GM21360 (cell line): ENCODE measurements at regions not wholly inside any gene's neighbourhood (a gene's known extent, or its start where the extent isn't known, plus 50 kb on each side); places are given as distances from the start of the nearest gene placed in this dataset.
"Not testable (repeated sequence)": the region's sequence is repeated elsewhere in the genome, so short reads cannot be mapped to it uniquely, and the experiment has no call there.

Experiments
- ATAC-seq: cut with Tn5 transposase; IDR thresholded peaks from one replicate; pipeline ENCODE4 v1.9.1; 2021; ENCODE audit warnings: mild to moderate bottlenecking, moderate library complexity; ENCODE audit not compliant: unreplicated experiment

- ATAC-seq = no peak
Measured at GRCh38 chr7:25727446-25727845, 424.6 kb upstream of the NFE2L3 start.

- no peak for ATAC-seq
Measured at GRCh38 chr7:25727876-25728275, 424.1 kb upstream of the NFE2L3 start.

DNA sequence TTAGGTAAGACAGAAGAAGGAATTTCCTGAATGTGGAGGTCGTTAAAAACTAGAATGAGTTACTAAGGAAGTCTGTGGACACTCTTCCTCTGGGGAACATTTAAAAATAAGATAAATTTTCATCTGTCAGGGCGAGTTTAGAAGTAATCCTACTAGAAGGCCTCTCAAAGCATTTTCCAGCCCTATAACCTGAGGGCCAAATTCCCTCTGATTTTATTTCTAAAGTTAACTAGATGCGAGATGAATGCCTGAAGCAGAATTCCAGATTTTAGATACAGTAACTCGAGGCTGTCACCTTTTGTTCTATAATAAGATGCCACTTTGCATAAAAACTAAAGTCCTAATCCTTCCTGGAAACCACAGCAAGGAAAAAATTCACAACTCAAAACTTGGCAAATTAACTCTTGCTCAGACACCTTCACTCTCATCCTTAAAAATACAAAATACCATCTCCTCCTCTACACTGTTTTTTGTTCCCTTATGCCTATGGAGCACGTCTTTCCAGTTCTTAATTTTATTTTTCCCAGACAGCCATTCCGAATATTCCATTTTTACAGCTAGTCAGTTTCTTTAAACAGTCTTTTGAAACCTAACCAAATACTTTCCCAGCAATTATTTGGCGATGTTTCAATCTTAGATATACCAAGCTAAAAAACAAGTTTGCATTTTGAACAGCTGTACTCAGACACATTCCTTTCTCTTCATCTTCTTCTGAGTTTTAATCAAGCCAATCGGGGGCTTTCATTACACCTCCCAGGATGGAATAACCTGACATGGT, 420.7 kb upstream of the NFE2L3 start:
- no peak for ATAC-seq

DNA sequence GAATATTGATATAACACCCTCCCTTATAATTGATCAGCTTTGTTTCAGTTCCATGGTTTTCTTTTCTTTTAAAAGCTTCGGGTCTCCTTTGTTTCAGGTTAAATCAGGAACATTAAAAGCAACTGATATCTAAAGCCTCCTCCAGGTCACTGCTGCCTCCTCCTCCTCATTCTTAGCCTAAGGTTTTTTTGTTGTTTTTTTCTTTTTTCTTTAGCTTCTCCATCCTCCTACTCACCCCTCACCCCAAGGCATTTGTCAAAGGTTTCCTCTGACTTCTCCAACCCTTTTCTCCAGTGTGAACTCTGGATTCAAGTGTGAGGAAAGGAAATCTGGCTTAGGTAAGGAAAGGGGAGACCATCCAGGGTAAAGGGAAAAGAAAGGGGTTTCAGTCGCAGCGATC, 420.2 kb upstream of the NFE2L3 start:
- ATAC-seq = no peak

GRCh38 chr7:25732766-25733217, 419.2 kb upstream of the NFE2L3 start:
- ATAC-seq = no peak

DNA sequence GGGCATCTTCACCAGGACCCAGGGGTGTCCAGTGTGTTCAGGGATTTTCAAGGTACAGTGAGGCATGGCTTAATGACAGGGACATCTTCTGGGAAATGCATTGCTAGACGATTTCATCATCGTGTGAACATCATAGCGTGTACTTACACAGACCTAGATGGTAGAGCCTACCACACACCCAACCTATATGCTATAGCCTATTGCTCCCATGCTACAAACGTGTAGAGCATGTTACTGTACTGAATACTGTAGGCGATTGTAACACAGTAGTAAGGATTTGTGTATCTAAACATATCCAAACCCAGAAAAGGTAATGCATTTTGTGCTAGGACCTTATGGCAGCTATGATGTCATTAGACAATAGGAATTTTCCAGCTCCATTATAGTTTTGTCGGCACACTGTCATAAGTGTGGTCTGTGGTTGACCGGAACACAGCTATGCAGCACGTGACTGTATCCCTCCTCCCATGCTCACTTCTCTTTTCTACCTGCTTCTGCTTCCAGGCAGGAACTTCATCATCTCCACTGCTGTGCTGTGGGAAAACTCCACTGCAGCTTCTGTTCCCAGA, 416.2 kb upstream of the NFE2L3 start:
- ATAC-seq = no peak

GRCh38 chr7:25738528-25738927, 413.5 kb upstream of the NFE2L3 start:
- ATAC-seq = no peak

GRCh38 chr7:25739143-25739542, 412.9 kb upstream of the NFE2L3 start:
- ATAC-seq = no peak

GRCh38 chr7:25742316-25742715, 409.7 kb upstream of the NFE2L3 start:
- ATAC-seq = no peak

DNA sequence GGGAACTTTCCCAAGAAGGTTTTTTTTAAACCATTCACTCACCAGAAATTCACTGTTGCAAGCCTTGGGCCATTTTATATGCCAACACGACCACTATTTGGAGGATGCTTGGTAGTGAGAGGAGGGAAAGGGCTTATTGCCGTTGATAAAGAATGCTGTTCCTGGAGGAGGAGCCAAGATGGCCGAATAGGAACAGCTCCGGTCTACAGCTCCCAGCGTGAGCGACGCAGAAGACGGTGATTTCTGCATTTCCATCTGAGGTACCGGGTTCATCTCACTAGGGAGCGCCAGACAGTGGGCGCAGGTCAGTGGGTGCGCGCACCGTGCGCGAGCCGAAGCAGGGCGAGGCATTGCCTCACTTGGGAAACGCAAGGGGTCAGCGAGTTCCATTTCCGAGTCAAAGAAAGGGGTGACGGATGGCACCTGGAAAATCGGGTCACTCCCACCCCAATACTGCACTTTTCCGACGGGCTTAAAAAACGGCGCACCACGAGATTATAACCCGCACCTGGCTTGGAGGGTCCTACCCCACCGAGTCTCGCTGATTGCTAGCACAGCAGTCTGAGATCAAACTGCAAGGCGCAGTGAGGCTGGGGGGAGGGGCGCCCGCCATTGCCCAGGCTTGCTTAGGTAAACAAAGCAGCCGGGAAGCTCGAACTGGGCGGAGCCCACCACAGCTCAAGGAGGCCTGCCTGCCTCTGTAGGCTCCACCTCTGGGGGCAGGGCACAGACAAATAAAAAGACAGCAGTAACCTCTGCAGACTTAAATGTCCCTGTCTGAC, 408.1 kb upstream of the NFE2L3 start:
- ATAC-seq = not testable (repeated sequence)

DNA sequence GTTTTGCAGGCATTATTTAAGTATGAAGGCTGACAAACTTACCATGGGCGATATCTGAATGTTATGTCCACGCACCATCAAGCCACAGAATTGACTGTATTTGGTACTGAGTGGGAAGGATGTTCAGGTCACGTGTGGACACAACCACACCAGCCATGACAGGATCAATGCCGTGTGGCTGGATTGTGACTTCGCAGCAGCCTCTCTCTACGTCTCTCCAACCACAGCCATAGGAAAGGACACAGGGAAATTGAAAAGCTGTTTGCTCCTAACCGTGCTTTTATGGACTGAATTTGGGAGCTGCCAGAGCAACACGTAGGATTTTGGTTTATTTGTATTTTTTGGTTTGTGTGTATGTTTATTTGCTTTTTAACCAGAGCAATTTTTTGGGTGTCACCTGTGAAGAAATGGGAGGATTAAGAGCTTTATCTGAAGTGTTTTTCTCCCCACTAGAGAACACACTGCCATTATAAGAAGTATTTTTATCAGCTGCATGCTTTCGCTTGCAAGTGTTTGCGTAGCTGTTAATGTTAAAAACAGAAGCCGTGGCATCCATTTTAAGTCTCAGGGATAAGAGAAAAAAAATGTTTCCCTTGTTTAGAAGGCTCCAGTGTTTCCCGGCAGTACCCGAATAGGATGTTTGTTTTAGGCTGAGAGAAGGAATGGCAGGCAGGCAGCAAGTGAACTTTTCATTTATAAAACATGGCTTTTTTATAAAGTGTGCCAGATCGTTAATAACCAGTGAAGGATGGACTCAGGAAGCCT, 401.1 kb upstream of the NFE2L3 start:
- ATAC-seq = no peak

DNA sequence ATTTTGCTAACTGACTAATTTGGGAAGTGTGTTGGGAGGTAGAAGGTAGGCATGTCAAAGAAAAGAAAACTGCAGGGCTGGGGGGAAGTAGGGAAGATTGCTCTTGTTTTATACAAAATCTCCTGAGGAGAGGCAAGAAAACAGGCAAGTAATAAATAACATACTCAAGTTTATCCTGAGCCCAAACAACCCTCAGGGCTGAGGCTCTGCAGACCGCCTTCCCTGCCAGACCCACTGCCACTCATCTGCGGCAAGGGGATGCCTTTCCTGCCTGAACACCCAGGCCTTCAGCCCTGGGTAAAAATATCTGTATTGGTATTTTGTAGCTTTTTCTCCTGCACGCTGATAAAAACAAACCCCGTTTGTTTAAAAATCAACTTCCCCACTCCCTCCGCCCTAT, 399.8 kb upstream of the NFE2L3 start:
- no peak for ATAC-seq

GRCh38 chr7:25752967-25753791, 398.8 kb upstream of the NFE2L3 start:
- ATAC-seq = no peak

GRCh38 chr7:25753837-25754236, 398.2 kb upstream of the NFE2L3 start:
- ATAC-seq = no peak

DNA sequence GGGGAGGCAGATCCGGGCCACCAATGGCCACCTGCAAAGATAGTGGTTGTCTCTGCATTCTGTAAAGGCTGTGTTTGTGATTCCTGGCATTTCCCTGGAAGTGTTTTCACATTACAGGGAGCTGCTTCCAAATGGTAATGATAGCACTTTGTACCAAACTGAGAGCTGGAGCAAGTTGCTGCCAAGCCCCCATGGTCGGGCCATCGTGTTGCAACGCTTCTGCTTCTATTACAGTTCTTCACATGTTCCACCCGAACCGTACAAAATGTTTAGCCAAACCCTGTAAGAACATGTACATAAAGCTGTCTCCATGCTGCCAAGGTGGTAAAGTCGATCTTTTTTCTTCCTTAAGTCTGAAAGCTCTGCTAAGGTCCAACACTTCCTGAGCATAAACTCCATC, 397.7 kb upstream of the NFE2L3 start:
- no peak for ATAC-seq

- ATAC-seq = no peak
Measured at GRCh38 chr7:25754751-25755150, 397.2 kb upstream of the NFE2L3 start.

- no peak for ATAC-seq
Measured at GRCh38 chr7:25756601-25757000, 395.4 kb upstream of the NFE2L3 start.

DNA sequence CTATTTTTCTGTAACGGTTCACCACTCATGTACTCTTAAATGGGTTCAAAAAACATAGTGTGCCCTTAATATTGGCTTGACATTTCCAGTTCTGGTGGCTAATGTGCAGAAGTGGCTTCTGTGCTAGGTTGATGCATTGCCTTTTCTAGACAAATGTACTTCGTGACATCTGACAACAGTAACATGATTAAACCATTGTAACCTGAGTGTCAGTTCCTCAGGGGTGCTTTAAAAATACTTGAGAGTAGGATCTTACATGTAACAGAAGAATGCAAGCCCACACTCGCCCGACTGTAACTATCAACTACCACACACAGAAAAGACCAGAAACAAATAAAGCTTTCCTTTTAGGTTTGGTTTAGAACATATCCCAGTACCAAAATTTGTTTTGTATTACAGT, 393.4 kb upstream of the NFE2L3 start:
- no peak for ATAC-seq

DNA sequence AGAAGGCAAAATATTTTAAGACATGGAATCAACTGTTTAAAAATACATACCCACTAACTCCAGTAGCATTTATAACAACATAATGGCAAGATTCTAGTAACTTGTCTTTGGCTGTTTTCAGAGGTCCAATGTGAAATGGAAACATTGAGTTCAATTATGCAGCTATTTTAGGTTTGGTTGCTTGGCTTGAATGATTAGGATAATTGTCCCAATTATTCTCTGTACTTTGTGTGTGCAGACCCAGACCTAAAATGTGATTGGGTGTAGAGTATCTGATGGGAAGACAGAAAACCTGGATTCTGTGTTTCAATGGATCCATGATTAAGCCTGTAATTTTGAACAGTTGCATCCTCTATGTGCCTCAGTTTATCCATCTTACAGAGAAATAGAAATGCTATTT, 392.7 kb upstream of the NFE2L3 start:
- ATAC-seq = no peak

DNA sequence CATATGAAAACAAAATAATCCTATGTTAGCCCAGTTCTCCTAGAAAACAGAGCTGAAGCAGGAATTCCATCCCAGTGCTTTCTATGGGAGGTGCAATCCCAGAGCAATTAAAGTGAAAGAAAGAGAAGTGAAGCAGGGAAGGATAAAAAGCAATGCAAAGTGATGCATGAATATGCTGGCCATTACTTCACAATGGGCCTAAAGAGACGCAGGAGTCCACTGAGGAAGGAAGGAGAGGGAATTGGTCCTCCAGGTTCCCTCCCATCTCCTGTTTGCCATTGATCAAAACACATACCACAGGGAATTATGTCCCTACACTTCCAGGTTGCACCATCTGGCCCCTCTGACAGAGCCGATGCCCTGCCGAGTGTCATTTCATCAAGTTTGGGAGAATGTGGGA, 392.2 kb upstream of the NFE2L3 start:
- no peak for ATAC-seq
